ENCODE measurements at regions not wholly inside any gene's neighbourhood (a gene's known extent, or its start where the extent isn't known, plus 50 kb on each side); places are given as distances from the start of the nearest gene placed in this dataset.

- no peak overlapping the region for H3K23ac ChIP-seq (ENCODE audit: insufficient read length)
- no peaks in the 10 kb centered on the region for H3K36me3 ChIP-seq (ENCODE audit: control insufficient read depth in 2 of 4, insufficient read depth in 4 of 4, low read length in 3 of 4)
- DNase-seq (ENCODE audit: low read depth in 1 of 2, low spot score in 2 of 2) (no peak), FAIRE-seq (no peak)
- no peak overlapping the region for H3K27ac ChIP-seq (ENCODE audit: low read depth, low read length)
- no peak overlapping the region for H3K14ac ChIP-seq (ENCODE audit: insufficient read length)
- no peak overlapping the region for H3K4ac ChIP-seq (replicated peaks; ENCODE audit: insufficient read length, low read depth, low read length)
- no peak overlapping the region for H4K91ac ChIP-seq (replicated peaks; ENCODE audit: insufficient read length, low read length)
- no peak overlapping the region for H2BK5ac ChIP-seq (ENCODE audit: low read depth, low read length)
- no peak overlapping the region for H3K4me2 ChIP-seq (ENCODE audit: insufficient read depth in 1 of 2, low read depth in 2 of 2, low read length in 2 of 2)
- no peaks in the 10 kb centered on the region for H4K20me1 ChIP-seq (replicated peaks in 1 of 2; ENCODE audit: control insufficient read depth in 1 of 2, insufficient read depth in 2 of 2, low read length in 2 of 2)
- H2AFZ ChIP-seq (ENCODE audit: low read length), result no peak overlapping the region
- H3K4me1 ChIP-seq (replicated peaks in 1 of 4; ENCODE audit: control insufficient read depth in 3 of 4, insufficient read depth in 4 of 4, low read length in 3 of 4), result no peaks in the 10 kb centered on the region
- no peak overlapping the region for H2AK5ac ChIP-seq (ENCODE audit: low read depth, low read length)
- ChIA-PET CTCF (ENCODE audit: partially characterized antibody) (no interaction called here), POLR2A (ENCODE audit: partially characterized antibody) (no interaction called here)
- no peak overlapping the region for H2BK15ac ChIP-seq (ENCODE audit: low read length)
- no peak overlapping the region for H3K56ac ChIP-seq (replicated peaks; ENCODE audit: insufficient read length, low read depth, low read length)
- no peaks in the 10 kb centered on the region for H3K79me1 ChIP-seq (ENCODE audit: low read depth, low read length)
- H2BK120ac ChIP-seq (replicated peaks; ENCODE audit: low read depth, low read length), result no peak overlapping the region
- H2BK20ac ChIP-seq (ENCODE audit: low read length), result no peak overlapping the region
- H3K18ac ChIP-seq (ENCODE audit: extremely low read depth, low read length), result no peak overlapping the region
- H4K5ac ChIP-seq (ENCODE audit: insufficient read length, low read depth, low read length), result no peak overlapping the region
- H3K27me3 ChIP-seq (replicated peaks in 1 of 4; ENCODE audit: control insufficient read depth in 3 of 4, extremely low read depth in 1 of 4, insufficient read depth in 3 of 4, low read length in 3 of 4), result no peaks in the 10 kb centered on the region
- H3K79me2 ChIP-seq (ENCODE audit: control insufficient read depth in 1 of 2, insufficient read depth in 2 of 2, low read length in 2 of 2), result no peaks in the 10 kb centered on the region
- H2BK12ac ChIP-seq (ENCODE audit: low read depth, low read length), result no peak overlapping the region
- TF ChIP-seq ASH2L (IDR thresholded peaks at IDR 0.05; ENCODE audit: low read length), result no peak
- no peak for TF ChIP-seq EGR1 (IDR thresholded peaks at IDR 0.05; ENCODE audit: borderline replicate concordance, low read depth, low read length)
- no peak for TF ChIP-seq NRF1 (IDR thresholded peaks at IDR 0.05; ENCODE audit: low read depth, low read length)
- no peak for TF ChIP-seq CHD2 (IDR thresholded peaks at IDR 0.05; ENCODE audit: low read length)
- H3K4me3 ChIP-seq (ENCODE audit: extremely low read depth in 1 of 4, insufficient read depth in 2 of 4, low read depth in 3 of 4, low read length in 4 of 4), result no peak overlapping the region
- no peaks in the 10 kb centered on the region for H3K9me3 ChIP-seq (ENCODE audit: insufficient read depth in 2 of 2, low read depth in 1 of 2, low read length in 1 of 2)
- H4K8ac ChIP-seq (ENCODE audit: extremely low read depth, insufficient read depth, low read length), result no peak overlapping the region
- WGBS, 2 experiments (ENCODE audit: extremely low coverage in 1 of 2, insufficient coverage in 1 of 2, insufficient read length in 1 of 2, insufficient replicate concordance in 2 of 2, low coverage in 1 of 2, low lambda C conversion rate in 2 of 2, missing lambda C conversion rate in 1 of 2), result 91% methylated on average over 2 of the region's 2 CpGs; no CpG with 5 or more reads in 1 of the 2 experiments
- H3K9ac ChIP-seq (replicated peaks in 1 of 4; ENCODE audit: extremely low read depth in 1 of 4, low read depth in 3 of 4, low read length in 3 of 4), result no peak overlapping the region
- no peaks in the 10 kb centered on the region for H3K23me2 ChIP-seq (ENCODE audit: low read depth, low read length)
Observed at GRCh38 chr3:105177576-105177975, 189.1 kb upstream of the ALCAM start.
